Endothelial cell of umbilical vein (primary cell): ENCODE measurements at regions not wholly inside any gene's neighbourhood (a gene's known extent, or its start where the extent isn't known, plus 50 kb on each side); places are given as distances from the start of the nearest gene placed in this dataset.

ENCODE experiments used
- BruUV-seq: library from RNA; stranded (reverse); fragments of 400-500 nt; replicated peaks from 2 replicates; lab custom pipeline; 2021; lab: Mats Ljungman, UMichigan
- CTCF ChIA-PET: fragments of 300-600, 350-600 bp; sonication (Branson Sonifier 250); formaldehyde crosslinking; loops from one replicate; lab custom pipeline; 2021; ENCODE audit warnings: antibody characterized with exemption, inconsistent platforms; lab: Charles Lee
- POLR2A ChIA-PET: fragments of 300-600, 350-600 bp; sonication (Branson Sonifier 250); formaldehyde crosslinking; loops from one replicate; lab custom pipeline; 2021; ENCODE audit warnings: antibody characterized with exemption, inconsistent platforms; lab: Charles Lee
- DNase-seq: peaks from one replicate; pipeline ENCODE4 v3.0.0-alpha.2; 2011; ENCODE audit warnings: low read depth, low spot score
- FAIRE-seq: peaks from 2 replicates; lab custom pipeline; 2011; peaks lifted over from hg19 to GRCh38; lab: Jason Lieb, UNC
- H2AFZ ChIP-seq: 2 replicates; pipeline ENCODE4 v1.6.0; 2012; ENCODE audit warnings: low read depth, low read length, control low read depth, inconsistent platforms
- H3K27ac ChIP-seq: 2 replicates; pipeline ENCODE4 v1.5.1; 2011; ENCODE audit warnings: low read depth, mild to moderate bottlenecking, control low read depth, low read length, moderate library complexity; ENCODE audit not compliant: insufficient read depth
- H3K27me3 ChIP-seq, 2 experiments: 2 replicates each; pipeline versions ENCODE4 v1.6.0 to v1.6.1; 2011; ENCODE audit warnings: low read length in 2 of 2, mixed read lengths in 1 of 2; ENCODE audit not compliant: control insufficient read depth in 2 of 2, insufficient read depth in 2 of 2
- H3K36me3 ChIP-seq, 2 experiments: 2 replicates in 1 of 2; 3 replicates in 1 of 2; pipeline ENCODE4 v1.5.1; 2011; ENCODE audit warnings: low read length in 2 of 2, mild to moderate bottlenecking in 1 of 2, moderate library complexity in 1 of 2; ENCODE audit not compliant: control insufficient read depth in 2 of 2, insufficient read depth in 2 of 2; ENCODE audit errors: extremely low read depth in 1 of 2
- H3K4me1 ChIP-seq: 3 replicates; pipeline ENCODE4 v1.5.1; 2011; ENCODE audit warnings: mild to moderate bottlenecking, low read length; ENCODE audit not compliant: control insufficient read depth, insufficient read depth; ENCODE audit errors: extremely low read depth
- H3K4me2 ChIP-seq: 2 replicates; pipeline ENCODE4 v1.6.1; 2011; ENCODE audit warnings: low read length, control low read depth, mixed read lengths; ENCODE audit not compliant: insufficient read depth
- H3K4me3 ChIP-seq, 3 experiments: fragments of 200-600 bp in 1 of 3; sonication (generic), shearing (Covaris generic) in 1 of 3; replicated peaks in 1 of 3; 2 replicates each; pipeline ENCODE4 v1.5.1; 2011 to 2016; ENCODE audit warnings: control low read depth in 3 of 3, low read length in 3 of 3, mild to moderate bottlenecking in 2 of 3, inconsistent platforms in 1 of 3, low read depth in 1 of 3, moderate library complexity in 1 of 3; ENCODE audit not compliant: insufficient read depth in 1 of 3
- H3K79me2 ChIP-seq: 2 replicates; pipeline ENCODE4 v1.6.0; 2012; ENCODE audit warnings: low read length, inconsistent platforms; ENCODE audit not compliant: control insufficient read depth, insufficient read depth
- H3K9ac ChIP-seq: replicated peaks from 2 replicates; pipeline ENCODE3; 2011; ENCODE audit warnings: low read length, control low read depth; ENCODE audit not compliant: insufficient read depth; ENCODE audit errors: extremely low read depth
- H3K9me1 ChIP-seq: replicated peaks from 3 replicates; pipeline ENCODE4 v1.6.0; 2011; ENCODE audit warnings: mild to moderate bottlenecking, low read length; ENCODE audit not compliant: control insufficient read depth, insufficient read depth; ENCODE audit errors: extremely low read depth
- H3K9me3 ChIP-seq: replicated peaks from 2 replicates; pipeline ENCODE4 v1.5.1; 2012; ENCODE audit warnings: low read length, inconsistent platforms; ENCODE audit not compliant: control insufficient read depth, insufficient read depth
- H4K20me1 ChIP-seq: replicated peaks from 2 replicates; pipeline ENCODE3; 2011; ENCODE audit warnings: mild to moderate bottlenecking, low read length; ENCODE audit not compliant: control insufficient read depth, insufficient read depth; ENCODE audit errors: extremely low read depth
- EZH2 ChIP-seq: IDR thresholded peaks from 2 replicates; pipeline ENCODE4 v1.6.1; 2012; ENCODE audit warnings: borderline replicate concordance, low read depth, mild to moderate bottlenecking, moderate library complexity, low read length, inconsistent platforms; ENCODE audit not compliant: severe bottlenecking
- FOS ChIP-seq: IDR thresholded peaks from 2 replicates; pipeline ENCODE4 v1.6.1; 2011; ENCODE audit warnings: mild to moderate bottlenecking, low read length, moderate library complexity, borderline replicate concordance; ENCODE audit not compliant: insufficient read depth
- GATA2 ChIP-seq: IDR thresholded peaks from 2 replicates; pipeline ENCODE4 v1.7.0; 2011; ENCODE audit warnings: low read depth, mild to moderate bottlenecking, moderate library complexity, mixed read lengths, low read length; ENCODE audit not compliant: insufficient read length, insufficient read depth
- JUN ChIP-seq: IDR thresholded peaks from 2 replicates; pipeline ENCODE4 v1.6.1; 2011; ENCODE audit warnings: borderline replicate concordance, low read depth; ENCODE audit not compliant: insufficient read length, insufficient read depth
- MYC ChIP-seq: IDR thresholded peaks from one replicate; pipeline ENCODE4 v1.6.1; 2011; ENCODE audit warnings: mild to moderate bottlenecking, low read depth, low read length
- POLR2A ChIP-seq: IDR thresholded peaks from 2 replicates; pipeline ENCODE4 v1.6.1; 2012; ENCODE audit warnings: low read depth, mild to moderate bottlenecking, control low read depth, low read length
- POLR2AphosphoS5 ChIP-seq: IDR thresholded peaks from 2 replicates; pipeline ENCODE4 v1.6.1; 2012; ENCODE audit warnings: low read depth, mild to moderate bottlenecking, control low read depth, low read length, moderate library complexity; ENCODE audit not compliant: insufficient read depth
- dilution Hi-C: fragments of 300-500 bp; cut with MboI; formaldehyde crosslinking; loops from one replicate; pipeline ENCODE4 v1.15.0; 2019; ENCODE audit warnings: low sequenced_read_pairs; ENCODE audit not compliant: extremely low pct_ligation_motif_present
- intact Hi-C: fragments of 100-400 bp; cut with micrococcal nuclease; formaldehyde crosslinking; loops from one replicate; pipeline ENCODE4 v1.10.0; 2022
- TF ChIP-seq, protein P1 (sequence below): IDR thresholded peaks from 2 replicates; pipeline ENCODE4 v1.6.1; 2011; ENCODE audit not compliant: insufficient read depth, insufficient read length
- TF ChIP-seq, protein P2 (sequence below), 2 donors: IDR thresholded peaks; 1 replicate in 1 of 2; 2 replicates in 1 of 2; pipeline ENCODE4 v1.5.1; 2011; ENCODE audit warnings: low read length in 2 of 2, mild to moderate bottlenecking in 2 of 2, moderate library complexity in 2 of 2, control low read depth in 1 of 2, inconsistent platforms in 1 of 2, low read depth in 1 of 2; ENCODE audit not compliant: insufficient read depth in 1 of 2; ENCODE audit errors: extremely low read depth in 1 of 2

DNA sequence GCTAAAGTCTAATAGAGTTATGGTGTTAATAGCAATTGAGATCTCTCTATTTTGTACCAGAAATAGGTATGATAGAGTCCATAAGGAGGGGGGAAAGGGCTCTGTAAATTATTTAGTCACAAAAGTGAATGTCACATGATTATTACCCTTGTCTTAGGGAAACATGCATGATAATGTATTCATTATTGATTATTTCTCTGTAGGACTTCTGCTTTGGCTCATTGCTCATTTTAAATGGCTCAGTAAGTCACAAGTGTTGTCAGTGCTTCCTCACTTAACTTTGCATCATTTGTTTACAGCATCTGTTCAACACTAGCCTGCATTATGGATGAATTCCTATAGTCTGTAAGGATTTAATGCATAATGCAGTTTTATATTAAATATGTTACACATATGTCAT lies 788.8 kb upstream of the EDIL3 start:
- dilution Hi-C loops, result no loop called here
- Histone ChIP-seq H2AFZ (no peak overlapping the region), H3K79me2 (no peaks in the 10 kb centered on the region), H3K9me3 (no peaks in the 10 kb centered on the region), H4K20me1 (no peaks in the 10 kb centered on the region), H3K27me3 (no peaks in the 10 kb centered on the region), H3K4me1 (no peaks in the 10 kb centered on the region), H3K9ac (no peak overlapping the region), H3K27ac (no peak overlapping the region), H3K36me3 (no peaks in the 10 kb centered on the region), H3K9me1 (no peaks in the 10 kb centered on the region), H3K4me3 (no peak overlapping the region), H3K4me2 (no peak overlapping the region)
- FAIRE-seq (no peak), DNase-seq (no peak)
- intact Hi-C loops, result no loop called here
- TF ChIP-seq MYC, result no peak
- BruUV-seq, result no TSS peak
- POLR2A ChIA-PET, result no interaction called here
- CTCF ChIA-PET, result interaction anchor here (1.0 kb wide), 1 partner anchor 17 kb away, joined by 3 read pairs; no protein-coding TSS in a partner anchor

DNA sequence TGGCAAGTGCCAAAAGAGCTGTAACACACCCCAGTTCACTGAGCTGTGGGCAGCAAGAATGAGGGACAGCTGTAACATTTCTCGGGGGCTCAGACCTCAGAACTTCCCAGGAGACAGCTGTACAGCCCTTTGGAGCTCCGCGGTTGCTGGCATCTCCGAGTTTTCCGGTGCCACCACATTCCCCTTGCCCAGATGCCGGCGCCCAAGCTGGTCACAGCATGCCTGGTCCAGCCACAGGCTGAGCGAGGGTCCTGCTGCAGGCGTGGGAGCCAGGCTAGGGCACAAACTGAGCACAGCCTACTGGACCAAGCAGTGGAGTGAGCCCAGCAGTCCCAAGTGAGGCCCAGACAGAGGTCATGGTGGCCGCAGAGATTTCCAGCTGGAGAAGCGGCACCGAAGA lies 797.7 kb upstream of the EDIL3 start:
- FAIRE-seq, result no peak
- Histone ChIP-seq H4K20me1 (no peaks in the 10 kb centered on the region), H3K36me3 (no peaks in the 10 kb centered on the region), H3K79me2 (no peaks in the 10 kb centered on the region), H3K27me3 (no peaks in the 10 kb centered on the region), H3K9me1 (no peaks in the 10 kb centered on the region), H3K27ac (no peak overlapping the region), H3K4me1 (no peaks in the 10 kb centered on the region), H2AFZ (no peak overlapping the region), H3K4me2 (no peak overlapping the region), H3K9ac (no peak overlapping the region), H3K4me3 (no peak overlapping the region), H3K9me3 (no peaks in the 10 kb centered on the region)
- POLR2A ChIA-PET, result no interaction called here
- intact Hi-C loops (no loop called here), dilution Hi-C loops (no loop called here)
- TF ChIP-seq, protein P1, sequence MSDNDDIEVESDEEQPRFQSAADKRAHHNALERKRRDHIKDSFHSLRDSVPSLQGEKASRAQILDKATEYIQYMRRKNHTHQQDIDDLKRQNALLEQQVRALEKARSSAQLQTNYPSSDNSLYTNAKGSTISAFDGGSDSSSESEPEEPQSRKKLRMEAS, result no peak
- TF ChIP-seq JUN, result no peak
- TF ChIP-seq POLR2A, result no peak
- no peak for TF ChIP-seq EZH2
- TF ChIP-seq POLR2AphosphoS5, result no peak
- TF ChIP-seq, protein P2, sequence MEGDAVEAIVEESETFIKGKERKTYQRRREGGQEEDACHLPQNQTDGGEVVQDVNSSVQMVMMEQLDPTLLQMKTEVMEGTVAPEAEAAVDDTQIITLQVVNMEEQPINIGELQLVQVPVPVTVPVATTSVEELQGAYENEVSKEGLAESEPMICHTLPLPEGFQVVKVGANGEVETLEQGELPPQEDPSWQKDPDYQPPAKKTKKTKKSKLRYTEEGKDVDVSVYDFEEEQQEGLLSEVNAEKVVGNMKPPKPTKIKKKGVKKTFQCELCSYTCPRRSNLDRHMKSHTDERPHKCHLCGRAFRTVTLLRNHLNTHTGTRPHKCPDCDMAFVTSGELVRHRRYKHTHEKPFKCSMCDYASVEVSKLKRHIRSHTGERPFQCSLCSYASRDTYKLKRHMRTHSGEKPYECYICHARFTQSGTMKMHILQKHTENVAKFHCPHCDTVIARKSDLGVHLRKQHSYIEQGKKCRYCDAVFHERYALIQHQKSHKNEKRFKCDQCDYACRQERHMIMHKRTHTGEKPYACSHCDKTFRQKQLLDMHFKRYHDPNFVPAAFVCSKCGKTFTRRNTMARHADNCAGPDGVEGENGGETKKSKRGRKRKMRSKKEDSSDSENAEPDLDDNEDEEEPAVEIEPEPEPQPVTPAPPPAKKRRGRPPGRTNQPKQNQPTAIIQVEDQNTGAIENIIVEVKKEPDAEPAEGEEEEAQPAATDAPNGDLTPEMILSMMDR (IDR thresholded peaks at IDR 0.05; ENCODE audit: extremely low read depth in 1 of 2, insufficient read depth in 1 of 2, low read depth in 1 of 2, low read length in 2 of 2), result no peak
- TF ChIP-seq GATA2, result no peak
- no peak for TF ChIP-seq FOS
- TF ChIP-seq MYC, result no peak
- no peak for DNase-seq
- CTCF ChIA-PET, result no interaction called here
- no TSS peak for BruUV-seq
